Heart left ventricle (tissue), 13 donors: ENCODE measurements at regions not wholly inside any gene's neighbourhood (a gene's known extent, or its start where the extent isn't known, plus 50 kb on each side); places are given as distances from the start of the nearest gene placed in this dataset.

Experiments used
- CTCF ChIP-seq, 12 donors: fragments of 200-600 bp; sonication (generic) in 4 of 12; IDR thresholded peaks; one replicate each; pipeline versions ENCODE4 v1.5.0 to v1.8.0; 2018 to 2022; ENCODE audit warnings: antibody characterized with exemption in 12 of 12, mild to moderate bottlenecking in 5 of 12
- POLR2A ChIP-seq, 2 donors: fragments of 450-650 bp; IDR thresholded peaks; one replicate each; pipeline ENCODE4 v1.6.1; 2017; ENCODE audit warnings: antibody characterized with exemption in 2 of 2, mild to moderate bottlenecking in 2 of 2, moderate library complexity in 2 of 2
- donor health status: ischemic (EF 13 %, LVEDD 7.1; RV severe dilation, severe dysfunction).
- donor health status: DM: no; HTN: yes; CAD: no.
- donor health status: DM: no; HTN: no; CAD: no.
- donor health status: ischemic (EF 25% LVEDD 6.9; RV normal size, moderate dysfunction).
- donor health status: ischemic (EF 25% LVEDD 5.7; RV mildly dilated, moderate dysfunction).
- donor health status: ischemic (EF 35%, LVEDD 5.7; RV mildly dilated, moderate dysfunction).
- donor health status: nonischemic (EF 11% LVEDD 7.7; RV severe dilation, severe dysfunction).
- donor health status: DM: yes; HTN: yes; CAD: no.
- donor health status: PGD.
- donor health status: ischemic (EF 29% LVEDD 5.4; RV normal size, mild dysfunction).
- donor health status: nonischemic (EF 23%, LVEDD 6.1; RV moderate dilation, normal function).

- TF ChIP-seq POLR2A (IDR thresholded peaks at IDR 0.05) (no peak), CTCF (IDR thresholded peaks at IDR 0.05) (no peak)
These were observed 153.9 kb upstream of the IRF2BP2 start for GRCh38 chr1:234763910-234764309.
